Upper lobe of left lung (tissue), 4 donors: ENCODE measurements at regions not wholly inside any gene's neighbourhood (a gene's known extent, or its start where the extent isn't known, plus 50 kb on each side); places are given as distances from the start of the nearest gene placed in this dataset.

Experiments used
- CTCF ChIP-seq, 6 experiments: fragments of 450-650 bp in 4 of 6; fragments of 200-600 bp in 2 of 6; sonication (generic) in 2 of 6; IDR thresholded peaks; one replicate each; pipeline ENCODE4 v1.5.1; 2016 to 2019; ENCODE audit warnings: antibody characterized with exemption in 6 of 6
- EP300 ChIP-seq, 4 donors: sonication (generic); formaldehyde crosslinking; IDR thresholded peaks; one replicate each; pipeline ENCODE4 v1.5.1; 2017; ENCODE audit warnings: antibody characterized with exemption in 4 of 4, control low read depth in 2 of 4
- POLR2A ChIP-seq, 4 donors: fragments of 450-650 bp; IDR thresholded peaks; one replicate each; pipeline ENCODE4 v1.5.1; 2016 to 2017; ENCODE audit warnings: antibody characterized with exemption in 4 of 4, mild to moderate bottlenecking in 2 of 4
- POLR2AphosphoS5 ChIP-seq, 2 donors: sonication (generic); formaldehyde crosslinking; IDR thresholded peaks; one replicate each; pipeline ENCODE4 v1.5.1; 2017; ENCODE audit warnings: antibody characterized with exemption in 2 of 2

GRCh38 chr20:47993035-47993755 is 207.9 kb upstream of the SULF2 start:
- TF ChIP-seq CTCF (IDR thresholded peaks at IDR 0.05) (no peak), POLR2A (IDR thresholded peaks at IDR 0.05) (no peak), EP300 (IDR thresholded peaks at IDR 0.05) (no peak), POLR2AphosphoS5 (IDR thresholded peaks at IDR 0.05) (no peak)
